Activated T-cell treated with anti-CD3 and anti-CD28 coated beads, Interleukin-2, amount 50 U/mL, for 48 hours (primary cell): ENCODE measurements at regions not wholly inside any gene's neighbourhood (a gene's known extent, or its start where the extent isn't known, plus 50 kb on each side); places are given as distances from the start of the nearest gene placed in this dataset.

Experiments
- DNase-seq, 2 experiments: peaks; one replicate each; pipeline ENCODE4 v3.0.0-alpha.2; 2020

GRCh38 chr5:126365446-126366198 is 57.6 kb upstream of the GRAMD2B start:
- DNase-seq: no peak

- DNase-seq: no peak
Observed at GRCh38 chr5:126366199-126366560, 57.0 kb upstream of the GRAMD2B start.

DNA sequence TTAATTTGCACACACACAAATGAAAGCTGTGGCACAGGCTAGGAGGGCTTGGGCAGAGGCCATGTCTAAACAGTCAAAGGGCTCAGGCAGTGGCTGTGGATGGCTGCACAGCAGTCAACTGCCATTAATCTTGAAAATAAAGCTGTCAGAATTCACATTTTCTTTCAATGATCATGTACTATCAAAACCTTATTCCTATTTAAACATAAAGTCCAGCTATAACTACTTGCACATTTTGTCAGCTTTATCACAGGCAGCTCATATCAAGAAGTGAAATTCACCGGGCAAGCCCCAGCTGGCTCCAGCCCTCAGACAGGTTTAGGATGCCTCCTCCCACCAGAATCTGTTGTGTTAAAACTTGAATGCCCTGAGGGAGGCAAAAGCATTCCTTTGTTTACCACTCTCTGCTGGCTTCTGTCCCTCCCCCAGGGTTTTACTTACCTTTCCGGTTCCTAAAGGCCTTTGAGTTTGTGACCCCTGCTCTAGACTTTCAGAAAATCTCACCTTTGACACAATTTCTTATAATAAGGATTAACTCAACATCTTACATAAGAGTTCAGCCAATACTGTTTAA is 54.9 kb upstream of the GRAMD2B start:
- DNase-seq: no peak

- no peak for DNase-seq
Observed at GRCh38 chr5:126369083-126369482, 54.1 kb upstream of the GRAMD2B start.

DNA sequence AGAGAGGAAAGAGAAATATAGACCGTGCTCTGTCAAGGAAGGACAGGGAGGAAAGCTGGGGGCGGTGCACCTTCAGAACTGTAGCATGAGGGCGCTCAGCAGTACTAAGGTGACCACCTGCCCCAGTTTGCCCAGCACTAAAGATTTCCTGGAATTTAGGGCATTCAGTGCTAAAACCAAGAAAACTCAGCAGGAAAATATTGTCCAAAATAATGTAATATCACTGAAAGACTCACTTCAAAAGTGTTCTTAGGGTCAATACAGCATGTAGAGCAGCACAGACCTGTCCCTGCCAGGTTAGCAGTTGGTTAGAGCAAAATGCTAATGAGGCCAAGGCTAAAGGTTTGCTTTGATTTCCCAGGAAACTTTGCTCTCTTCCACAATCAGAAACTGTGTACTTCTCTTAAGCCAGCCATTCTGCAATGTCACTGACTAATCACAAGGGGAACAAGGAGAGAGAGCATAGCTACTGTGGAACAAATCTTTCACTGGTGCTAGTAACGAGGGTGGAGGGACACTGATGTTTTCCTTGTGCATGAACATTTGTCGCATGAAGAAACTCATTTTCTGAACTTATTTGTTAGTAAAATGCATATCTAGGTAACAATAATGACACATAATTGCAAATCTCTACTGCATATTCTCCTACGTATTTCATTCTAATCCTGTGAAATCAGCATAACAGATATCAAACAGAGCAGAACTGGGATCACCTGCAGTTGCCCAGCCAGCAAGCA is 53.0 kb upstream of the GRAMD2B start:
- DNase-seq: no peak

- no peak for DNase-seq
Observed at GRCh38 chr5:126370796-126371718, 52.2 kb upstream of the GRAMD2B start.

DNA sequence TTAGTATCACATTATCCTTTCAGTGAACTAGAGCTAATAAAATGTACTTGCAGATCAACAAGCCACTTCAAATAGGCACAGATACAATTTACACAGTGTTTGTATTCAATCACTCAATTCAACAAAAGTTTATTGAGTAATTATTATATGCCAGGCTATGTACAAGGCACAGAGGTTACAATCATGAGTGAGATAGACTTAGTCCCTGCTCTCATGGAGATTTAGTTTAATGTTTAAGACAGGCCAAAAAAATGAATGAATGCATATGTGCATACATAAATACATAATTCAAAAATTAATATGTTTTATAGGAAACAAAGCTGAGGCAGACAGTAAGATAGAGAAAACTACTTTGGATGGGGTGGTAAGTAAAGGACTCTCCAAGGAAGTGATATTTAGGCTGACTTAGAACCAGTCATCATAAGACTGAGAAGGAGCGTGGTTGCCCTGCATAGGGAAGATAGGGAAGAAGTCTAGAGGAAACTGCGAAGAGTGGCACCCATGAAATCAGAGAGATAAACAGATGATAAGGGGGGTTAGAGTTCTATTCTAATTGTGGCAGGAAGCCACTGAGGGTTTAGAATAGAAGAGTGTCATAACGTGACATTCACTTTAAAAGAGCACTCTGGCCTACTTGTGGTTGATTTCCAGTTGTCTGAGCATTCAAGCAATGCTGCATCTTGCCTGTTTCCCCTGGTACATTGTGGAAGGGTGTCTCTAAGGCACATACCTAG is 49.7 kb upstream of the GRAMD2B start:
- DNase-seq: no peak
